ENCODE measurements at regions not wholly inside any gene's neighbourhood (a gene's known extent, or its start where the extent isn't known, plus 50 kb on each side); places are given as distances from the start of the nearest gene placed in this dataset.
"Not testable (repeated sequence)": the region's sequence is repeated elsewhere in the genome, so short reads cannot be mapped to it uniquely, and the experiment has no call there.

DNA sequence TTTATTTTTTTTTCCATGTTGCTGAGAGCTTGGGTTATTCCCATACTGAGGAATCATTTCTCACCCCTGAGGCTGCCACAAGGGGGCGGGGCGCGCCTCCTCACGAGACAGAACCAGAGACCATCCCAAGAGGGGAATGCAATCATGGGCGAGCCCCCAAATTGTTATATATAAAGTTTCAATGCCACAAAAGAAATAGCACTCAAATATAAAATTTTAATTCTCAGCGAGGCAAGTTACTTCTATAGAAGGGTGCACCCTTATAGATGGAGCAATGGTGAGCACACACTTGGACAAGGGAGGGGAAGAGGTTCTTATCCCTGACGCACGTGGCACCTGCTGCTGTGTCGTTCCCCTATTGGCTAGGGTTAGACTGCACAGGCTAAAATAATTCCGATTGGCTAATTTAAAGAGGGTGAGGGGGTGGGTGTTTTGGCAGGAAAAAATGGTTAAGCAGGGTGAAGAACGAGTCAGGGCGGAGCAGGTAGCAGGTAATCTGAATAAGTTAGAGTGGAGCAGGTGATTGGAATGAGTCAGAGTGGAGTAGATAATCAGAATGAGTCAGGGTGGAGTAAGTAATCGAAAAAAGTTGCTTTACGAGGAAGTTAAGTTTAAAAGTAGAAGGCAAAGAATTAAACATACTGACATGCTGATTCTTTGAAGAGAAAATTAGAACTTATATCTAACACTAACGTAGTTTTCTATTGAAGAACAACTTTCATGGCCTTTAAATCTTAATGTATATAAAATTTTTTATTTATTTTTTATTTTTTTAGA, 177.5 kb downstream of the MTCL1 start:
- no peak for DNase-seq (ENCODE audit: low spot score)

DNA sequence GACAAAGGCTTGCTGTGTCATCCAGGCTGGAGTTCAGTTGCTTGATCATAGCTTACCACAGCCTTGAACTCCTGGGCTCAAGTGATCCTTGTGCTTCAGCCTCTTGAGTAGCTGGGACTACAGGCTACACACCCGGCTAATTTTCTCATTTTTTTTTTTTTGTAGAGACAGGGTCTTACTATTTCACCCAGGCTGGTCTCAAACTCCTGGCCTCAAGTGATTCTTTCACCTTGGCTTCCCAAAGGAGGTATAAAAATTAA, 178.0 kb downstream of the MTCL1 start:
- no peak for DNase-seq (ENCODE audit: low spot score)

DNA sequence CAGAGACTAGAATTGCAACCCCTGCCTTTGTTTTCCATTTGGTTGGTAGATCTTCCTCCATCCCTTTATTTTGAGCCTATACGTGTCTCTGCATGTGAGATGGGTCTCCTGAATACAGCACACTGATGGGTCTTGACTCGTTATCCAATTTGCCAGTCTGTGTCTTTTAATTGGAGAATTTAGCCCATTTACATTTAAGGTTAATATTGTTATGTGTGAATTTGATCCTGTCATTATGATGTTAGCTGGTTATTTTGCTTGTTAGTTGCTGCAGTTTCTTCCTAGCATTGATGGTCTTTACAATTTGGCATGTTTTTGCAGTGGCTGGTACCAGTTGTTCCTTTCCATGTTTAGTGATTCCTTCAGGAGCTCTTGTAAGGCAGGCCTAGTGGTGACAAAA, 182.5 kb downstream of the MTCL1 start:
- not testable (repeated sequence) for DNase-seq (ENCODE audit: low spot score)

DNA sequence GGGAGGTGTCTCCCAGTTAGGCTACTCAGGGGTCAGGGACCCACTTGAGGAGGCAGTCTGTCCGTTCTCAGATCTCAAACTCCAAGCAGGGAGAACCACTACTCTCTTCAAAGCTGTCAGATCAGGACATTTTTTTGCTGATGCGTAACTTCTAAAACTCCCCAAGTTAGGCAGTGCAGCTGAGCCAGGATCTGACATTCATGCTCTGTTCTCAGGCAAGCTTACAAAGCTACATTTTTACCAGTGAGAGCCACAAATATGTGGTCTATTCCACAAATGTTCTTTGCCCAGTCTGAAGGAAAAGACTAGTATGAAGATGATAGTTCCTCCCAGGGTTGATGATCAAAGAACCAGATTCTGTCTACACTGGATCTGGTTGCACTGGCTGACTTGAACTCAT, 184.1 kb downstream of the MTCL1 start:
- no peak for DNase-seq (ENCODE audit: low spot score)

- not testable (repeated sequence) for DNase-seq (ENCODE audit: low spot score)
These were observed 185.1 kb downstream of the MTCL1 start for GRCh38 chr18:8890503-8890902.

- no peak for DNase-seq (ENCODE audit: low spot score)
These were observed 185.7 kb downstream of the MTCL1 start for GRCh38 chr18:8890957-8891464.

GRCh38 chr18:8893221-8893620, 187.9 kb downstream of the MTCL1 start:
- DNase-seq (ENCODE audit: low spot score) = no peak

- DNase-seq (ENCODE audit: low spot score) = no peak
These were observed 188.4 kb downstream of the MTCL1 start for GRCh38 chr18:8893628-8894231.

GRCh38 chr18:8894823-8895222, 189.5 kb downstream of the MTCL1 start:
- no peak for DNase-seq (ENCODE audit: low spot score)

- DNase-seq (ENCODE audit: low spot score) = no peak
These were observed 190.0 kb downstream of the MTCL1 start for GRCh38 chr18:8895341-8895740.

- DNase-seq (ENCODE audit: low spot score) = no peak
These were observed 190.7 kb downstream of the MTCL1 start for GRCh38 chr18:8895987-8896619.

- DNase-seq (ENCODE audit: low spot score) = no peak
These were observed 193.6 kb downstream of the MTCL1 start for GRCh38 chr18:8899000-8899399.

- DNase-seq (ENCODE audit: low spot score) = no peak
These were observed 195.2 kb downstream of the MTCL1 start for GRCh38 chr18:8900552-8900951.

- no peak for DNase-seq (ENCODE audit: low spot score)
These were observed 195.7 kb downstream of the MTCL1 start for GRCh38 chr18:8901019-8901418.

GRCh38 chr18:8904316-8904715, 198.2 kb upstream of the NDUFV2 start:
- no peak for DNase-seq (ENCODE audit: low spot score)

- DNase-seq (ENCODE audit: low spot score) = no peak
These were observed 193.5 kb upstream of the NDUFV2 start for GRCh38 chr18:8908792-8909510.

DNA sequence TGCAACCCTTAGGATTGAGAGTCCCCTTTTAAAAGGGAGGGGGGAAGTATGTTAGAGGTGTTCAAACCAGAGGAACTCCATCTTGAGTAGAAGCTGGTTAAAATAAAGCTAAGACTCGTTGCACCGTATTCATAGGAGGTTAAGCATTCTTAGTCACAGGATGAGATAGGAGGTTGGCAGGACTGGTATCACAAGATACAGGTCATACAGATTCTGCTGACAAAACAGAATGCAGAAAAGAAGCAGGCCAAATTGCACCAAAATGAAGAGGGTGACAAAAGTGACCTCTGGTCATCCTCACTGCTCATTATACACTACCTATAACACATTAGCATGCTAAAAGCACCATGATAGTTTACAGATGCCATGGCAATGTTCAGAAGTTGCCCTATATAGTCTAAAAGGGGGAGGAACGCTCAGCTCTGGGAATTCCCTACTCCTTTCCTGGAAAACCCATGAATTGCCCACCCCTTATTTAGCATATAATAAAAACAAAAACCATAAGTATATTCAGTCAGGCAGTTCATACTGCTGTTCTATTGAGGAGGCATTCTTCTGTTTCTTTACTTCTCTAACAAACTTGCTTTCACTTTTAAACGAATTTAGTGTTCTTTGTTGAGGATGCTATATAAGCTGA, 192.2 kb upstream of the NDUFV2 start:
- no peak for DNase-seq (ENCODE audit: low spot score)

DNA sequence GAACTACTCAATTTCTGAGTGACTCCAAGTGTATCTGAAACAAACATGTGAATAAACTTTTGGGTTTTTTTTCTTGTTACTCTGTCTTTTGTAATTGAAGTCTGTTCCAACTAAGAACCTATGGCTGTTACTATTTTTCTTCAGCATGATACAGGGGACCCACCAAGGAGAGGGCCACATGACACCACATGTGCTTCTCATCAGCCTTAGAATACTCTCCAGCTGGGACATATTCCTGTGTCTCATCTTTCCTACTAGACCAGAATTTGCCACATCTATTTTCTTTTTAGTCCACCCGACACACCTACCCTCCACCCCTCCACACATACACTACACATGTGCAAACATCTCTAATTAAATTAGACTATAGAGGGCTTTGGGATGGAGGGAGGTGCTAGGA, 191.7 kb upstream of the NDUFV2 start:
- DNase-seq (ENCODE audit: low spot score) = no peak

DNA sequence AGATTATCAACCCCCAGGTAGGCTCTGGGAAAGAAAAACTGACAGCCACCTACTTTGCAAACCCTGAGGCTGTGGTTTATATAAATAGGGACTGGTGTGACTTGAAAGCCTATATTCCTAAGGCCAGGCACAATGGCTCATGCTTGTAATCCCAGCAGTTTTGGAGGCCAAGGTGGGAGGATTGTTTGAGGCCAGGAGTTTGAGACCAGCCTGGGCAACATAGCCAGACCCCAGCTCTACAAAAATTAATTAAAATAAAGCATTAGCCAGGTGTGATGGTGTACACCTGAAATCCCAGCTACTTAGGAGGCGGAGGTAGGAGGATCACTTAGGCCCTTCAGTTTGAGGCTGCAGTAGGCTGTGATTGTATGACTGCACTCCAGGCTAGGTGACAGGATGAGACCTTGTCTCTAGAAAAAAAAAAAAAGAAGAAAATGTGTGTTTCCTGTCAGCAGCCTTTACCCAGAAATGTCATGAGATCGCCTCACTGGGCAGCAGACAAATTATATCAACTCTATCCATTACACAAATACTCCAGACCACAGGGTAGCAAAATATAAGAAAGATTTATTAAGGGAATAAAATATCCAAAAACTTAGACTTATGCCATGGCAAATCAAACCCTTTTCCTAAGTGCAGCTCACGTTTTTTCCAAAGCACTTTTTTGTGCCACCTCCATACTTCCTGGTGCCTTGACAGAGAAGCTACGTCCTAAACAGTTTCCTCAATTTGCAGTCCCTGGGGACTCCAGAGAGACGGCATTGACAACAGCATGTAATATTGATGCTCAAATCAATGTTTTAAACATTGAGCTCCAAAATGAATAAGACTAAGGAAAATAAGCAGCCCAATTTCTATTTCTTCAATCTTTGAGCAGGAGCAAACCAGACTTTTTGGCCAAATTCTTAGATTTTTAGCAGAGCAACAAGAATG, 190.8 kb upstream of the NDUFV2 start:
- DNase-seq (ENCODE audit: low spot score) = no peak

DNA sequence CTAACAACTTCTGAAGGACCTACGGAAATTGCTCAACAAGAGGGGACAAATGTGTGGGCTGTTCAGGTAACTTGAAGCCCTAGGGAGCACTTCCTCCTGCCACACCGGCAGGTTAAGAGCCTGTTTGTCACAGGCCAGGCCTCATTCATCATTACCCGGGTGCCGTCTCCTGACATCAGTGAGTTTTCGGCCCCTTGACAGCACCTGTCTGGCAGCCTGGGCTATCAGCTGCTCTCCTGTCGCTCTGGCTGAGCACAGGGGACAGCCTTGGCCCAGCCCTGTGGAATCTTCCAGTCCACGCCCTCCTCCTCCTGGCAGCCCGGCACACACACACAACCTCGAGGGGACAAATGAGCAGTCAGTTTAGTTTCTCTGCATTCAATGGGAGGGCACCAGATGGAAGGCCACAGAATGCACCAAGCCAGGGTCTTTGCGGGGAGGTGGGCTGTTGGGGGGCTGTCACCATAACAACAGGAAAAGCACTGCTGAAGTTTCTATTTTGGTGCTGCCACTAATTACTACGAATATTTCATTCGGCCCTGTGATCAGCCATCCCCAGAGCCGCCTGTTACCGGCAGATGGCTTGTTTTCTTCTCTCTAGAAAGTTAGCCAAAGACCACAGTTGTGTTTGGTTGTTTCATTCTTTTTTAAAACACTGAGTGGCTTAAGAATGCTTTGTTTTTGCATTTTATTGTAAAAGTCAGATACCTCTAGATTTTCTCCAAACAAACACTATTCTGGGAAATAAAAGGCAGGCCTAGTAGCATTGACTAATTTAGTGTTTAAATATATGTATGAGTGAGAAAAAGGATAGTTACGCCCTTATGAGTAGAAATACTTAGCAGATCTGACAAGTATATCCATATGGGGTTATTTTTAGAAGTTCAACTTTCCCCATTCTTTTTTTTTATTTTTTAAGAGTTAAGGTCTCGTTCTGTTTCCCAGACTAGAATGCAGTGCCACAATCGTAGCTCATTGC, 189.9 kb upstream of the NDUFV2 start:
- DNase-seq (ENCODE audit: low spot score) = no peak
